Progenitor cell of endocrine pancreas (in vitro differentiated cells): ENCODE measurements at regions not wholly inside any gene's neighbourhood (a gene's known extent, or its start where the extent isn't known, plus 50 kb on each side); places are given as distances from the start of the nearest gene placed in this dataset.

Experiments used
- DNase-seq: peaks from one replicate; pipeline ENCODE4 v3.0.0; 2021; ENCODE audit warnings: low spot score; ENCODE audit not compliant: unreplicated experiment
- H3K27ac Mint-ChIP-seq: 2 replicates; pipeline ENCODE4 v1.8.0; 2021; ENCODE audit warnings: mild to moderate bottlenecking, moderate library complexity, mixed read lengths
- H3K27me3 Mint-ChIP-seq: 2 replicates; pipeline ENCODE4 v1.8.0; 2021; ENCODE audit warnings: mixed read lengths
- H3K36me3 Mint-ChIP-seq: 2 replicates; pipeline ENCODE4 v1.8.0; 2022; ENCODE audit warnings: mixed read lengths; ENCODE audit not compliant: insufficient read depth
- H3K4me1 Mint-ChIP-seq: 2 replicates; pipeline ENCODE4 v1.8.0; 2021; ENCODE audit warnings: low read depth, mixed read lengths
- H3K4me3 Mint-ChIP-seq: 2 replicates; pipeline ENCODE4 v1.8.0; 2021; ENCODE audit warnings: low read depth, mild to moderate bottlenecking, moderate library complexity, mixed read lengths
- H3K9me3 Mint-ChIP-seq: 2 replicates; pipeline ENCODE4 v1.8.0; 2021; ENCODE audit warnings: low read depth, mixed read lengths
- TF ChIP-seq, protein P1 (sequence below): fragments of 200-600 bp; sonication (generic); IDR thresholded peaks from one replicate; pipeline ENCODE4 v1.5.0; 2021; ENCODE audit warnings: antibody characterized with exemption, mild to moderate bottlenecking; ENCODE audit not compliant: unreplicated experiment

DNA sequence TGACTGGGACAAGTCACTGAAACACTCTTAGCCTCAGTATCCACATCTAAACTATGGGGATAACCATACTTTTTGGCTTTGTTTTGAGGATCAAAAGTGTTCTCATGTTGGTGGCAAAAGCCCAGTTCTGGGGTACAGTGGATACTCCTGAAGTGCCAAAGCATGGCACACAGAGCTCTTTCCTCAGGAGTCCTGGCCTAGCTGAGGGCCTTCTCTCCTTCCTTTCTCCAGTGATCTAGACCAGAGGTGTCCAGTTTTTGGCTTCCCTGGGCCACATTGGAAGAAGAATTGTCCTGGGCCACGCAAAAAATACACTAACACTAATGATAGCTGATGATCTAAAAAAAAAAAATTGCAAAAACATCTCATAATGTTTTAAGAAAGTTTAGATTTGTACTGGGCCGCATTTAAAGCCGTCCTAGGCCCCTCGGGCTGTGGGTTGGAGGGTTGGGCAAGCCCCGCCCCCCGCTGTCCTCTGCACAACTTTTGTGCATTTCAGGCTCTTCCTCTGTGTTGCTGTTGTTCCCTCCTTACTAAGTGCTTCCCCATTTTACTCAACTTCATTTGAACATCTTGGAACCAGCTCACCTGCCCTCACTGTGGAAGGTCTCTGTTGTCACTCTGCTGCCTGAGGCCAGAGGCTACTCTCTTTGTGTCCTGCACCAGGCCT is 337.0 kb downstream of the CYRIA start:
- TF ChIP-seq, protein P1, sequence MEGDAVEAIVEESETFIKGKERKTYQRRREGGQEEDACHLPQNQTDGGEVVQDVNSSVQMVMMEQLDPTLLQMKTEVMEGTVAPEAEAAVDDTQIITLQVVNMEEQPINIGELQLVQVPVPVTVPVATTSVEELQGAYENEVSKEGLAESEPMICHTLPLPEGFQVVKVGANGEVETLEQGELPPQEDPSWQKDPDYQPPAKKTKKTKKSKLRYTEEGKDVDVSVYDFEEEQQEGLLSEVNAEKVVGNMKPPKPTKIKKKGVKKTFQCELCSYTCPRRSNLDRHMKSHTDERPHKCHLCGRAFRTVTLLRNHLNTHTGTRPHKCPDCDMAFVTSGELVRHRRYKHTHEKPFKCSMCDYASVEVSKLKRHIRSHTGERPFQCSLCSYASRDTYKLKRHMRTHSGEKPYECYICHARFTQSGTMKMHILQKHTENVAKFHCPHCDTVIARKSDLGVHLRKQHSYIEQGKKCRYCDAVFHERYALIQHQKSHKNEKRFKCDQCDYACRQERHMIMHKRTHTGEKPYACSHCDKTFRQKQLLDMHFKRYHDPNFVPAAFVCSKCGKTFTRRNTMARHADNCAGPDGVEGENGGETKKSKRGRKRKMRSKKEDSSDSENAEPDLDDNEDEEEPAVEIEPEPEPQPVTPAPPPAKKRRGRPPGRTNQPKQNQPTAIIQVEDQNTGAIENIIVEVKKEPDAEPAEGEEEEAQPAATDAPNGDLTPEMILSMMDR = no peak
- H3K27ac Mint-ChIP-seq = no peak overlapping the region
- peaks cover 23% of the 10 kb centered on the region for H3K4me1 Mint-ChIP-seq
- no peak for DNase-seq
- peaks cover 53% of the 10 kb centered on the region for H3K27me3 Mint-ChIP-seq
- no peaks in the 10 kb centered on the region for H3K9me3 Mint-ChIP-seq
- no peaks in the 10 kb centered on the region for H3K36me3 Mint-ChIP-seq
- H3K4me3 Mint-ChIP-seq = no peak overlapping the region

DNA sequence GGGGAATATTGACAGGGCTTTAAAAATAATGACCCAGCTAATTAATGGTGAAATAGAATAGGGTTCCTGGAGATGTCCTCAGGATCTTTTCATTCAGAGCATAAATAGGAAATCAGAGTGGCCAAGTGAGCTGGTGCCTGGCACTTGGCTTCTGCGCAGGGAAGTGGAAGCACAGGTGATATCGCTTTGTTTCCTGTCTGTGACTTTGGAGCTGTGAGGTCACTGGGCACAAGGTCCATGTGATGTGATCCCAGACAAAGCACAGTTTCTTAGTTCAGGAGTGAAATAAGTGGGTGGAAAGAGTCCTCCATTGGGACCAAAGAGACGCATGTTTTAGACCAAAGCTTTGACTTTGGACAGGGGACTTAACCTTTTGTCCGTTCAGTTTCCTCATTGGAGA is 338.3 kb downstream of the CYRIA start:
- Mint-ChIP-seq H3K36me3 (no peaks in the 10 kb centered on the region), H3K27me3 (peaks cover 44% of the 10 kb centered on the region), H3K27ac (no peak overlapping the region), H3K9me3 (no peaks in the 10 kb centered on the region), H3K4me1 (peaks cover 23% of the 10 kb centered on the region), H3K4me3 (no peak overlapping the region)
- TF ChIP-seq, protein P1 = no peak
- DNase-seq = no peak

DNA sequence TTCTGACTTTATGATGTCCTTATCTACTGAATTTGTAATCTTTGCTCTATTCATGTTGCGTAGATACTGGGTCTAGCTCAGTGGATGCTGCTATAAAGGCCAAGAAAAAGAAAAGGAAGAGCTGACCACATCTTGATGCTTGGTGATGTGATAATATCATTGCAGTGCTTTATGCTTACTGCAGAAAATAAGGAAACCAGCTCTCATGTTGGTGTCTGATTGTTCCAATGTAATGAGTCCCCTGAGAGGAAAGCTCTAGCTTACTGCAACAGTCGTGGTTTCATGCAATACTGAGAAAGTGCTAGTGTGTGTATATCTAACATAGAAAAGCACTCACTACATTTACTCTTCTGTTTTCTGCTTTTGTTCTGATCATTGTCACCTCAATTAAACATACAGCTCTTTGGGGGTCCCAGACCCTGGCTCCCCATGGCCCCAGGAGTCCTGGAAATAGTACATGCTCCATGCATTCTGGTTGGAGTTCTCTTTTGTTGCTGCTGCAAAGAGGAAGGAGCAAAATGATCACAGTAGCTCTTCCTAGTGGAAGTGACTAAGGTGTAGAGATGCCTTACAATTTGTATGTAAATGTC is 338.8 kb downstream of the CYRIA start:
- no peaks in the 10 kb centered on the region for H3K36me3 Mint-ChIP-seq
- peaks cover 43% of the 10 kb centered on the region for H3K27me3 Mint-ChIP-seq
- H3K9me3 Mint-ChIP-seq = no peaks in the 10 kb centered on the region
- TF ChIP-seq, protein P1 = no peak
- H3K4me3 Mint-ChIP-seq = no peak overlapping the region
- DNase-seq = no peak
- H3K27ac Mint-ChIP-seq = no peak overlapping the region
- H3K4me1 Mint-ChIP-seq = peaks cover 23% of the 10 kb centered on the region

DNA sequence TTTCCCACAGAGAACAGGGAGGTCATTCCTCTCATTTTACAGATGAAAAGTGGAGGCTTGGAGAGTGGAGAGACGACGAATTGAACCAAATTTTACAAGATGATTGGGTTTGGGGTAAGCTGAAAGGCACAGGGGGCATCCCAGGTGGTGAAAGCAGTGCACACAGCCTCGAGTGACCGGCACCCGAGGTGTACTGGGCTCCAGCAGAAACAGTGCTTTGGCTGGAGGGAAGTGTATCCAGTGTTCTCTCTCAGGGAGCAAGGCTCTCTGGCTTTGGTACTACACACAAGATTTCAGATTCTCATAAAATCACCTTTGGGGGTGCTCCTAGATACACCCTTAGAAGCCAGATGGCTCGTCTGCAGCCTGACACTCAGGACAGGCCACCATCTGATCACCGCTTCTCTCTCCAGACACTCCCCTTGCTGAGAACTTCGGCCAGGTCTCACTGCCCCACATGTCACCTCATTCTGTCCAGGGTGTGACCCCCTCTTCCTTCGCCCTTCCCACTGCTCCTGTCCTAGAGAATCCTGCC is 339.6 kb downstream of the CYRIA start:
- H3K27ac Mint-ChIP-seq = no peak overlapping the region
- no peak overlapping the region for H3K4me3 Mint-ChIP-seq
- H3K27me3 Mint-ChIP-seq = peaks cover 39% of the 10 kb centered on the region
- H3K36me3 Mint-ChIP-seq = no peaks in the 10 kb centered on the region
- DNase-seq = no peak
- peaks cover 17% of the 10 kb centered on the region for H3K4me1 Mint-ChIP-seq
- no peaks in the 10 kb centered on the region for H3K9me3 Mint-ChIP-seq
- TF ChIP-seq, protein P1 = no peak

DNA sequence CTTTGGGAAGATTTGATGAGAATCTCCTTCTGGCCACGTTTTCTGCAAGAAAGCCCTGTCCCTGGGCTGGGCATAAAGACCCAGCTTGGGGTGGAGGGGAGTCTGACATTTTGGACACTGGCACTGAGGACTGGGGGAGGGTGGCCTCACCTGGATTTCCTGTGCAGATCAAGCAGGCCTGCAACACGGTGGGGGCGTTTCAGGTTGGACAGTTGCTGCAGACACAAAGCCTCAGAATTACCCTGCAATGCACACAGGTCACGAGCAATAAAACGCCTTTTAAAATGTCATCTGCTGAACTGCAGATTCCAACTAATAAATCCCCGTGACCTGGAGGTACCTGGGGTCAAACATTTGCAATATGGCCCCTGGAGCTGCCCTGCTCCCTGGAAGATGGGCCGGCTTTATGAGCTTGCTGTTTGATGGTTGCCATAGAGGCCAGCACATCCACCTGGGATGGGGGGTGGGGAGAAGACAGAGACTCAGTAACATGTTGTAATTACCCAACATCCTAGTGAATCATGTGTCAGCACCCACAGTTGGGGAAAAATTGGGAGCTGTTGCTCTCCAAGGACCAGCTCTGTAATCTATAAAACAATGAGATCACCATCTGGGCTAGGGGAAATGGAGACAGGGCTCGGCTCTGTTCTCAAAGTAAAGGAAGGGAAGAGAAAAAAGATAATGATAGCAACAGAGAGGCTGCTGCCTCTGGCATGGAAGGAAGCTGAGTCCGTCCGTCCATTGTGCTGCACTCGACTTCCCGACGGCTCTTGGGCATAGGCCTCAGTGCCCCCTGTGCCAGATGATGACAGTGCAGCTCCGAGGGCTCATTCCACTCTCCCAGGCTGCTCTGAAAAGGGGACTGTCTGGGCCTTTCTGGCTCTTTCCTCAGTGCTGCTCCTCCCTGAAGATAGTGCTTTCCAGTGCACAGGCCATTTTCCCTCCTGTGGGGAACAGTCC is 340.3 kb downstream of the CYRIA start:
- H3K27me3 Mint-ChIP-seq = peaks cover 35% of the 10 kb centered on the region
- peaks cover 14% of the 10 kb centered on the region for H3K4me1 Mint-ChIP-seq
- H3K9me3 Mint-ChIP-seq = no peaks in the 10 kb centered on the region

More for the DNA sequence above, 340.3 kb downstream of the CYRIA start:
- no peak for DNase-seq
- Mint-ChIP-seq H3K4me3 (no peak overlapping the region), H3K36me3 (no peaks in the 10 kb centered on the region), H3K27ac (no peak overlapping the region)
- TF ChIP-seq, protein P1 = no peak
